ENCODE measurements at regions not wholly inside any gene's neighbourhood (a gene's known extent, or its start where the extent isn't known, plus 50 kb on each side); places are given as distances from the start of the nearest gene placed in this dataset.

DNA sequence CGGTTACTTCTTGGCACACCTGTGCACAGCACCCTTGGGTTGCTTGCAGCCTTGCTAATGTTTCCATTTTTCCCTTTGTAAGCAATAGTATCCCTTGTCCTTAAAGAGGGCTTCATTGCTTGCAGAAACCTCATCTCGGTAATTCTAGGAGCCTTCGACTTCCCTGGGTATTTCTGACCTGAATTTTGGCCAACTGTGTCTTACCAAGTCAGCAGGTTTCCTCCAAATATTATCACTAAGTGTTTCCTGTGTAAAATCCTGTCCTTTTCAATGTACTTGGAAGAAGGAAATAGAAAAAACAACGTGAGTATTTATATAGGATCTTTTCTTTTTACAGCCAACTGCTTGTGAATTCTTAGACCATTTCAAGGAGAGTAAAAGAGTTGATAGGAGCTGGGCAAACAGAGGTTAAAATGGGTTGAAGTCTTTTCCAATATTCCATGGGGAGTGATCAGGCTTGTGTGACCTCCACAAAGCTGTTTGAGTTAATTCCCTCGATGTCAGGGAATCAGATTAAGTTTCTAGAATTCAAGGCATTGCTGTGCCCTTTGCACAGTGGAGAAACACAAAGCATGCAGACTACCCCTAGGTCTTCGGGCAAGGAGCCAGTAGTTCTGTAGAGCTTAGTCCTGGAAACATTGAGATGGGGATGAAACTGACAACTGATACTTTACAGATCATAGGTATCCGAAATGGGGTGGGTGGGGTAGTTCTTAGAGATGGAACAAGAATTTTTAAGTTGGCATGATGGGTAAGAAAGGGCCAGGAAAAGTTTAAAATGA lies 209.9 kb downstream of the CPE start:
- Histone ChIP-seq H3K18ac (ENCODE audit: insufficient read length, low read depth, low read length) (no peak overlapping the region), H3K56ac (ENCODE audit: insufficient read length, low read depth, low read length) (no peak overlapping the region), H2AK5ac (ENCODE audit: insufficient read length, low read length) (no peak overlapping the region), H3K14ac (ENCODE audit: insufficient read depth, low read length) (no peak overlapping the region), H3K79me2 (ENCODE audit: insufficient read depth, low read length) (no peaks in the 10 kb centered on the region), H2BK12ac (ENCODE audit: insufficient read length, low read depth, low read length) (no peak overlapping the region), H2BK5ac (ENCODE audit: insufficient read length, low read length) (no peak overlapping the region), H3K4me1 (ENCODE audit: insufficient read depth, low read length) (no peaks in the 10 kb centered on the region), H3K27ac (ENCODE audit: insufficient read length, low read depth, low read length) (no peak overlapping the region), H4K5ac (ENCODE audit: insufficient read length, low read depth, low read length) (no peak overlapping the region), H2BK20ac (ENCODE audit: low read depth, low read length, poor library complexity, severe bottlenecking) (no peak overlapping the region), H2BK15ac (ENCODE audit: low read depth, low read length) (no peak overlapping the region), H3K9me3 (ENCODE audit: control insufficient read depth, low read depth, low read length) (no peaks in the 10 kb centered on the region), H2BK120ac (ENCODE audit: low read depth, low read length, poor library complexity, severe bottlenecking) (no peak overlapping the region), H3K4ac (ENCODE audit: low read depth, low read length) (no peak overlapping the region), H3K23me2 (ENCODE audit: insufficient read length, low read depth, low read length, poor library complexity, severe bottlenecking) (no peaks in the 10 kb centered on the region), H3K9ac (ENCODE audit: extremely low read depth, insufficient read length, low read length) (no peak overlapping the region), H3K23ac (ENCODE audit: insufficient read length, low read depth, low read length) (no peak overlapping the region), H4K8ac (replicated peaks; ENCODE audit: insufficient read length, low read depth, low read length) (no peak overlapping the region), H3K4me2 (ENCODE audit: insufficient read depth, insufficient read length, low read length) (no peak overlapping the region), H3K79me1 (ENCODE audit: insufficient read depth, low read depth, low read length, poor library complexity, severe bottlenecking) (no peaks in the 10 kb centered on the region), H3K27me3 (ENCODE audit: insufficient read depth, low read length) (no peaks in the 10 kb centered on the region), H4K91ac (ENCODE audit: insufficient read length, low read depth, low read length) (no peak overlapping the region), H2AFZ (ENCODE audit: low read length) (no peak overlapping the region), H3T11ph (ENCODE audit: low read length) (no peak overlapping the region), H4K20me1 (ENCODE audit: control insufficient read depth, insufficient read depth, insufficient read length) (no peaks in the 10 kb centered on the region)
- no peaks in the 10 kb centered on the region for H3K9me3 Mint-ChIP-seq
- H3K27me3 Mint-ChIP-seq (ENCODE audit: low read depth): no peaks in the 10 kb centered on the region
- no peak for DNase-seq
- TF ChIP-seq CTCF (conservative IDR thresholded peaks at IDR 0.05): no peak
- no peaks in the 10 kb centered on the region for H3K36me3 Mint-ChIP-seq (ENCODE audit: insufficient read depth in 1 of 3, low read depth in 3 of 3)
- no peak overlapping the region for H3K4me3 Mint-ChIP-seq
- no CpG with 5 or more reads among the region's 7 CpGs for WGBS (ENCODE audit: extremely low coverage, insufficient read length, low lambda C conversion rate)
- no peaks in the 10 kb centered on the region for H3K4me1 Mint-ChIP-seq
- H3K27ac Mint-ChIP-seq: no peak overlapping the region

Data from H9 (cell line).